T-helper 2 cell (primary cell): ENCODE measurements at regions not wholly inside any gene's neighbourhood (a gene's known extent, or its start where the extent isn't known, plus 50 kb on each side); places are given as distances from the start of the nearest gene placed in this dataset.

Experiments
- DNase-seq, 5 experiments: peaks; one replicate each; pipeline versions ENCODE4 v3.0.0 to v3.0.0-alpha.2; 2012 to 2022

DNA sequence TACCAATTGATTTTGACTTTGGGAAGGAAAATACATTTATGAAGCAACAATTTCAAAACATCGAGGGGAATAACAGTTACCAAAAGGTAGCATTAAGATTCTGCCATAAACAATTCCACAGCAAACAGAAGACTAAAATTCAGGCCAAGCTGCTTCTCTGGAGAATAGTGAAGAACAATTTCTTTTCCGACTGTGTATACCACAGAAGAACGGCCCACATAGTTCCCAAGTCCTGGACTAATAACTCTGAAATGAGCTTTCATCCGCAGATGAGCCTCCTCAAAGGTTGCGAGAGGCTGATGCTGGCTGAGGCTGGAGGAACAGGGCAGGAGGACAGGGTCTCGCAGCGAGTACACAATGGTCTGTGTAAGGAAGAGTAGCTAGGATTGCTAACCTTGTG is 278.9 kb upstream of the TCF4 start:
- no peak for DNase-seq

DNA sequence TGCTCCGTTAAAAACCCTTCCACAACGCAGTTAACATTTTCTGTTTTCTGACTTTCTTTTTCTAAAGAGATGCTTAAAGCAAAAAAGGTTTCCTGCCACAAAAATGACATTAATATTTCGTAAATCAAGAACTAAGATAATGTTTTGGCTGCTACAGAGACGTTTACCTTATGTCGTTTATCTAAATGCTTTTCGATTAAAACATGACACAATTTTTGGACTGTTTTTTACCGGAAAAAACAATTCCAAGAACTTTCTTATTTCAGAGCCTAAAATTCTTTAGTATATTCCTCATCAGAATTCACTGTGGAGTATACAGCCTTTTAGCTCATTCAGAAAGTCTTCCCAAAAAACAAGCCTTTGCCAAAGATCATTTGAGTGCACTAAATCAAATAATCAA is 278.0 kb upstream of the TCF4 start:
- no peak for DNase-seq

DNA sequence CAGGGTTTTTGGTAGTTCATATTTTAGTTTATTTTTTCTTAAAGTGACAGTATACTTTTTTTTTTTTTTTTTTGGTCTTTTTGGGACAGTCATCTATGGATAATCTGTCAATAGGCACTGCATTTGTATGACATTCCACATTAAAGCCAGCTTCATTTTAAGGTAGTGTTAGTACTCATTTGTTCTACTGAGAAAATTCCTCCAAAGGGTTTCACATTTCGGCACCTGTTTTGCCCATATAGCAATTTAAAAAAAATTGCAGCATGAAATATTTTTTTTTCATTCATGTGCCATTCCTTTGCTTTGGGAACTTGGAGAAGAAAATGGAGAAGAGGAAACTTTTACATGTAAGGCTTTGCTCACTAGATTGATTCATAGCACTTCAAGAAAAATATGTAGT is 276.3 kb upstream of the TCF4 start:
- DNase-seq: no peak

DNA sequence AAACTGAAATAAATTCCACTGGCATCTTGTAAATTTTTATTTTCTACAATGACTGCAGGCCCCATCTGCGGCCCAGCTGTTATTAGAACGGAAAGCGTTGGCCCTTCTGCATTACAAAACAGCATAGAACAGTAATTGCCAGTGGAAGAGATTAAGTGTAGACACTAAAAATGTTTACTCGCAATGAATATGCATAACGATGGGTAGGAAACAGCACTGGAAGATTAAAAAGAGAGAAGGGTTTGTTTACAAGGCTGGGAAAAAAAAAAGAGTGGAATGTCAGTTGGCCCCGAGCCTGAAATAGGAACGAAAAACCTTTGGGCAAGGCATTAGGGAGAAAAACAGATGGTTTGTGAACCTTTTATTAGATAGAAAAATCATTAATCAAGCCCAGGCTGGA is 275.9 kb upstream of the TCF4 start:
- no peak for DNase-seq

DNA sequence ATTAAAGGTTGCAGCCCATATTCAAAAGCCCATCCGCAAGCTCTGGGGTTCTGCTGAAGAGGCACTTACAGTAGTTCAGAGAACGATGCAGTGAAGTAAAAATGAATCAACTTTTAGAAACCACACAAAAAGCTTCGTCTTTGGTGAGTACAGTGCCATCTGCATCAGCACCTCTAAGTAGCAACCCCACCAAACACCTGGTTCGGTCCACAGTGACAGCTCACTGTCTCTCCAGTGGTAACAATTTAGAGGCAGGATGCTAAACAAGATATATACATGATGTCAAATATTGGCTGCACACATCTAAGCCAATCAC is 275.4 kb upstream of the TCF4 start:
- no peak for DNase-seq

DNA sequence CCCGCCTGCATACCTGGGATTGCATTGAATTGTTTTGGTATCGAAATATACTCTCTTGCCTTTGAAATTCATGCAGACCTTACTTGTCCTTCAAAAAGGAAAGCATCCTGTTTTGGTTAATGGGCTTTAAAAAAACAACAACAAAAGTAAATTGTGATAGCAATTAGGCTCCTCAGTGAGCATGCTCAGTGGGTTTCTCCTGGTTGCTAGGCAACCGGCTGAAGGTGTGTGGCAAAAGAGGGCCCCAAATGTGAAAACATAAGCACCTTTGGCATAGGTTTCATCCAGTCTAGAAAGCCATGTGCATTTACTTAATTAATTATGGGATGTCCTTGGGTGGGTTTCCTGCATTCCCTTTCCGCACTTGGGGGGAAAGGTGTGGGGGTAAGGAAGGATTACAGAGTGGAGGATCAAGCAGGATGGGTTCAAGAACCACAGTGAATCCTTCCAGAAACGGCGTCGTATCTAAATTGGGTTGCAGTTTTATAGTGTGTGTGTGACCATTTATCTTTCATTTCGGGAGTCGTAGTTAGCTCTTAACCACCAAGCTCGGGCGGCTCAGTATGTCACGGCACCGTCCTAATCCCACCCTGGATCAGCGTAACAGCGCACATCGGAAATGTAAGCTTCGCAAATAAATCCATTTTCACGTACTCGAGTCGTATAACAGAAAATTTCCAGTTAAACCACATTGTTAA is 274.9 kb upstream of the TCF4 start:
- no peak for DNase-seq

DNA sequence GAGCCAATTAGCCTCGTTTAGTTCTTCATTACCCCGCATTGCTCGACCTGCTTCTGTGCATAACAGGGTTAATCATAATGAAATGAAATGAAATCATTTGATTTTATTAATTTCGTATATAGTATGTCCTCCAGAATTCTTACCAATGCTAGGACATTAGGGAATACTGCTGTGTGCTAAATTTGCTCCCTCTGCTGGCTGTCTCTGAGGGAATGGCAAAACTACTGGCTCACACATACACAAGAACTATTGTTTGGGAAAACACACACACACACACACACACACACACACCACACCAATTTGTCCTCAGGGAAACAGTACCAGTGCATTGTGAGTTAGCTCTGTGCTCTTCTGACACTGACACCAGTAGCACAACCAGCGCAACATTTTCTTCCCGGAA is 273.3 kb upstream of the TCF4 start:
- DNase-seq: no peak

DNA sequence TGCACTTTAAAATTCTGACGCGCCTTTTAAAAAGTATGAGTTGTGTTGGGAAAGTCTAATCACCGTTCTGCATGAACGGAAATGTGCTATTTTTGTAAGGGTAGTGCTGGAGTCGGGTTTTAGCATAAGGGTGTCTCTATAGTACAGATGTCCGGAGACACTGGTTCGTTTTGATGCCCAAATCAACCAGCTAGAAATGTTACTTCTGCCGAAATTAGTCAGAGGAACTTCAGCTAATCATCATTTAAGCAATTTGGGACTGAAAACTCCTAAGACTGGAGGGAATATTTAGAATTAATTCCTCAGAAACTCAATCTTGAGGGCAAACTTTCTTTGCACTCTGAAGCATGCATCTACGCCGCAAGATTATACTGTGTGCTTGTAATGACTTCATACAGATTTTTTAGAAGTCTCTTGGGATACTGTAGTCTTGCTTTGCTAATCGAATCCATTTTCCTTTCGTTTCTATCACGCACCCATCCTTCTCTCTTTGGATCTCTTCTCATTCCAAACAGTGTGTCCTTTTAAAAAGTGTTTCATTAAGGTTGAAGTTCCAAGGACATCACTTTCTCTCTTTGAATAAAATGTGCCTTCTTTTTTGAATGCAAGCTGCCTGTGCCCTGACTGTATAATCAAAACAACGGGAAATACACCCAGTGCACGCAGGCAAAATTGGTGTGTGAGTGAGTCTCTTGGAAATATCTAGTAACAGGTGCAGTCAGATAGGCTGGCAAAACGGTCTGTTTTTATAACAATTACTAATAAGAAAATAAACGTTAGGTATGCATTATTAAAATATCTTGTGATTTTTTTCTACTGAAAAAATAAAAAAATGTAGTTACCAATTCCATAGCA is 270.9 kb upstream of the TCF4 start:
- no peak for DNase-seq

DNA sequence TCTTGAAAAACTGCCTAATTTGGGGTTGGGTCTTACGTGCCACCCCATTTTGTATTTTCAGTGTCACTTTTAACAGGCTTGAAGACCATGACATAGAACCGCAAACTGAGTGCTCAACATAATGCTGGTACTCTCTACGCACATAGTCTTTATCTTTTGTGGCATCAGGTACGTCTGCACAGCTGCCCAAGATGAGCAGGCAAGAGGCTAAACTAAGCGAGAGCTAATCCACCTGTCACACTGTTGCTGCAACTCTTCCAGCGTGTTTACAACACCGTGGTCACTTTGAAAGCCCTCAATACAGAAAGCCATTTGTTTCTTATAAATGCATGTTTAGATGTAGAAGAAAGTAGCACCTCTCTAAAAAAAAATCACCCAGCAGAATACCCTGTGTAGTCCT is 270.0 kb upstream of the TCF4 start:
- peak in 1 of 5 experiments; percentile 11 for DNase-seq

DNA sequence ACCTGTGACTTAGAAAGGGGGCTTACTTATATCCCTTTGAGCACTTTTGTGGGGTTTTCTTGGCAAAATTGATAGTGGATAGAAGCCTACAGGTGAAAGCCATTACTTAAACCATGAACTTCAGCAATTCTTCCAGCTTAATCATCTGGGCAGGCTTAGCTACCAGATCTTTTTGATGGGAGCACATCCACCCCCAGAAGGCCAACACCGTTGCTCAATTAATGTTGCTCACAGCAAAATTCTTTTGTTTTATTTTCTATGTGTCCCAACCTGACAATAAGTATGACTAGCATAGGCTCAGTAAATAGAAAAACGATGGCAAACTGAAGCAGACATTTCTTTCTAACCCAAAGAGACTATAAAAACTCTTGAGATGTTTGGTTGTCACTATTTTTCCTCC is 269.4 kb upstream of the TCF4 start:
- no peak for DNase-seq

DNA sequence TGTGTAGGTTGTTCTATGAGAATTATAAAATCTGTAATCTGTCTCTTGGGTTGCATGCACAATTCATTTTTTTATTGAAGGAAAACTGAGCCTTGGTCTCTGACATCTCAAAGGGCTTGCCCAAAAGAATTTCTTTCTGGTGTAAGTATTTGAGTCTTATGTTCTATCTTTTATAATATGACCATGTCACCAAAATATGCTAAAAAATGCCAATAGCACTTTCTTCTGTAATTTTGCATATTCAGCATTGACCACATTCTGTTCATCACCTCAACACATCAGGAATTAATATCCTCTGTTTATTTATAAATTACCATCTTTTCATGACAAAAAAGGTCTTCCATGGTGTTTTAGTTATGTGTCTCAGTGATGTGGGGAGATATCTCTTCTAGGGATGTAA is 268.7 kb upstream of the TCF4 start:
- no peak for DNase-seq

DNA sequence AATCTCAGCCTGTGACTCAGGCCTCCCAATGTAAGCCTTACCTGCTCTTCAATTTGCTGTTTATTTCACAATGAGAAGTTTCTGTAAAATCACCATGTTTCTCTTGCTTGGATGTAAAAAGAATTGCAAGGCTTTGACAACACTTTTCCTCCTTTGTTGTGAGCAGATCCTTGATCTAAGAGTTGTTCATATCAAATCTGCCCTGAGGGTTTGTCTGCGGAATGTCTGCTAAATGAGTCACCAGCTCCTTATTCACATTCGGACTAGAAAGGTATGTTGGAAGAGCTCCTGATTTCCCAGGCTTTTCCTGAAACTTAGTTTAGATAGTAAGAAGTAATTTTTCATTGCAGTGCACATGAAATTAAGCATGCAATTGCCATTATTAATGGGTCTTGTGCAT is 268.2 kb upstream of the TCF4 start:
- no peak for DNase-seq

DNA sequence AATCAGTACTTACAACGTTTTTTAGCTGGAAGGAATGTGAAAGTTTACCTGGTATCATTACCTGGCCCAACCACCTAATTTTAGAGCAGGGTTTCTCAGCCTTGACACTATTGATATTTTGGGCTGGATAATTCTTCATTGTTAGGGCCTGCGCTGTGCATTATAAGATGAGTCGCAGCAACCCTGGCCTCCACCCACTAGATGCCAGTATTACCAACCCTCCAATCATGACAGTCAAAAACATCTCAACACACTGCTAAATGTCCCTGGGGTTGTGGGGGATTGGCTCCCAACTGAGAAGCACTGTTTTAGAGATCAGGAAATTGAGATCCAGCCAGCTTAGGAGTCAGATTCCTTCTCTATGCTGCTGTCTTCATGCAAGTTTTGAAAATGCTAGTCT is 265.3 kb upstream of the TCF4 start:
- DNase-seq: no peak

DNA sequence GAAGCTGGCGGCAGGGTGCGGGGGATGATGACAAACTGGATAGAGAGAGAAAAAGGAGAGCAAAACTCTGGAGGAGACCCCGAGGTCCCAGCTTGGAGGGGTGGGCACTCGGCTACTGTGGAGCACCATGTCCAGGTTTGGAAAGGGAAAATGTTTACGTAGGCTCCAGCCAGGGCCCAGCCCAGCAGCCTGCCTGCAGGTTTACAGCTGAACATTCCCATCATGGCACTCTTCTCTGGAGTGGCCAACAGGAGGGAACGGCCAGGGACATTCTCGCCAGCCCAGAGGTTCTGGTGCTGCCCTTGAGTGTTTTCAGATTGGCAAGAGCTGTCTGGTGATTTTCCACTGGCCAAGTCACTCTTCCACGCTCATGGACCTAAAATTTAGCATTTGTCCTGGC is 262.9 kb upstream of the TCF4 start:
- no peak for DNase-seq

DNA sequence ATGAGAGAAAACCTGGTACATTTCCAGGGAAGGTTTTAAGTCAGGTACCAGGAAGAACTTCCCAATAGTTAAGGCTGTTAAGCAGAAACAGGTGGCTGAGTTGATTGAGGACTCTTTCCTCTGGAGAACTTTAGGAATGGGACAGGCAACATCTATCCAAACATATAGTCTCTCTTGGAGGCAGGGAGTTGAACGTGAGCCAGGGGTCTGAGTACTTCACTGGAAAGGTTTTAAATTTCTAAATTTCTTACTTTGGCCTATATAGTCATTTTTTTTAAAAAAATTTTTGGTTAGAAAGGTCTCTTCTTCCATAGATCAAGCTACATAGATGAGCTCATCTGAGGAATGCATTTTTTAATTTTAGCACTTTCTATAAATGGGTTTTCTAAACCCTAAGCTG is 261.4 kb upstream of the TCF4 start:
- DNase-seq: no peak

DNA sequence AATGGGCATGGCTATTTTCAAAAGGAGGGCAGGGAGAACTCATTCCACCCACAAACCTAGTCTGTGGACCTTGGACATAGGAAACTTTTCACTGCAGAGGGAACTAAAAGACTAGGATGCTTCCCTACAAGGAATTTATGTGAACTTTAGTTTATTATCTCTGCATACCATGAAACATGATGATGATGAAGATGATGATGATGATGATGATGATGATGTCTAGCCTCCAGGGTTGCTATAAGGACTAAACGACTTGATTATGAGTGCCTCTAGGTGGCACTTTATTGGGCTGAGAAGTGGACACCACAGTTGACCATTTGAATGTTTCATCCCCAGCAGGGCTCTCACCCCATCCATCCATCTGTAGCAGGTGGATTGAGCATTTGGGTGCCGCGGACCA is 260.0 kb upstream of the TCF4 start:
- DNase-seq: no peak

DNA sequence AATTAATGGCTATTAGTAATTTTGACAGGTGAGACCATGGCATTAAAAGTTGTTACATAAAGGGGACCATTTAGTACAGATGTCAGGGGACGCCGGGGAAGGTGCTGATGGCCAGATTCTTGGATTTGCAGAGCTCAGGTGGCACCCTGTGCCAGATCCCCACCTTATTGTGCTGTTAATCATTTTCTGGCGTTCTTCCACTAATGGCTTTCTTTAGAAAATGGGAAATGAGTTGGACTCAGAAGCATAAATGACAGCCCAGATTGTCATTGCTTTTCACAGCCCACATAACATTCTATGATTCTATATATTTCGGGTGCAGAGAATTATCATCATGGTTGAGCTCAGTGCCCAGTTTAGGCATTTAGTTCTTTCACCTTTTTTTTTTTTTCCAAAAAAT is 257.2 kb upstream of the TCF4 start:
- no peak for DNase-seq

DNA sequence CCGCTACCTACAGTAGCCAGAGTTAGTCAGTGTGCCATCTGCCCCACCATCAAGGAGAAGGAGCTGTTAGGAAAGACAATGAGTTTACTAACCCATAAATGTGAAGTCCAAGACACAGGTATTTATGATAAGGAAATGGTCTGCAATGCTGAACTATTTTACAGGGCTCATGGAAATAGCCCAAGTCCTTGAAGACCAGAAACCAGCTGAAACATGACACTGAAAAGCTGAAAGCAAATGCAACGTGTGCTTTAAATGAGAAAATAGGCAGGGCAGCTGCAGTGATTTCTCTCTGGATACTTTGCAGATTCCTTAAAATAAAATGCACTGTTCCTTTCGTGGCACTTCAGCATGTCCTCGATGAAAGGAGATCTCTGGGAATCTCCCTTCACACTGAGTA is 256.4 kb upstream of the TCF4 start:
- no peak for DNase-seq

DNA sequence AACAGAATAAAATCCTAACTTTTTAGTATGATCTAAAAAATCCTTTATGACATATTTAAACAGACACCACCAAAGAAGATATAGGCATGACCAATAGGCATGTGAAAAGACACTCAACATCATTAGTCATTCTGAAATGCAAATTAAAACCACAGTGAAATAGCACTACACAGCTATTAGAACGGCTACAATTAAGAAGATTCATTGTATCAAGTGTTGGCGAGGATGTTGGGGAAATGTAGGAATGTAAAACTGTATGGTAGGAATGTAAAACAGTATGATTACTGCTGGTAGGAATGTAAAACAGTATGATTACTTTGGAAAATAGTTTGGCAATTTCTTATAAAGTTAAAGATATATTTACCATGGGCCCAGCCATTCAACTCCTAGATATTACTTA is 253.3 kb upstream of the TCF4 start:
- no peak for DNase-seq

DNA sequence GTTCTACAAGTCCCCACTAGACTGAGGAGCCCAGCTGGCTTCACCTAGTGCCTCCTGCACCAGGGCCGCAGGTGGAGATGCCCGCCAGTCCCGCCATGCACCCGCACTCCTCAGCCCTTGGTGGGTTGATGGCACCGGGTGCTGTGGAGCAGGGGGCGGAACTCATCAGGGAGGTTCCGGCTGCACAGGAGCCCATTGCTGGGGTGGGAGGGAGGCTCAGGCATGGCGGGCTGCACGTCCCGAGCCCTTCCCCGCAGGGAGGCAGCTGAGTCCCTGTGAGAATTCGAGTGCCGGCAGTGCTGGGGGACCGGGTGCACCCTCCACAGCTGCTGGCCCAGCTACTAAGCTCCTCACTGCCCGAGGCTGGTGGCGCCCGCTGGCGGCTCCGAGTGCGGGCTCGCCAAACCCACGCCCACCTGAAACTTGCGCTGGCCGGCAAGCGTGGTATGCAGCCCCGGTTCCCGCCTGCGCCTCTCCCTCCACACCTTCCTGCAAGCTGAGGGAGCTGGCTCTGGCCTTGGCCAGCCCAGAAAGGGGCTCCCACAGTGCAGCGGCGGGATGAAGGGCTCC is 252.7 kb upstream of the TCF4 start:
- DNase-seq: no peak

DNA sequence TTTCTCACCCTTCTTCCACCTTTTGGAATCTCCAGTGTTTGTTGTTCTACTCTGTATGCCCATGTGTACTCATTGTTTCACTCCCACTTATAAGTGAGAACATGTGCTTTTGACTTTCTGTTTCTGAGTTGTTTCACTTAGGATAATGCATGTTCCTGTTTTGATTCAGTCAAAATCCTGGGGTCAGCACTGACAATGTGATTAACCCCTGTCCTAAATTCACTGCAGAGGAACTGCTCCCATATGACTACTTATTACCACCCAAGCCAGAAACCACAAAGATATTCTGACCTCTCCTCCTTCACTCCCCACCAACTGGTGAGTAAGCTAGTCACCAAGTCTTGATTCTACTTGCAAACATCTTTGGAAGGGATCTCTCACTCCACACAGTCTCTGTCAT is 251.4 kb upstream of the TCF4 start:
- no peak for DNase-seq

DNA sequence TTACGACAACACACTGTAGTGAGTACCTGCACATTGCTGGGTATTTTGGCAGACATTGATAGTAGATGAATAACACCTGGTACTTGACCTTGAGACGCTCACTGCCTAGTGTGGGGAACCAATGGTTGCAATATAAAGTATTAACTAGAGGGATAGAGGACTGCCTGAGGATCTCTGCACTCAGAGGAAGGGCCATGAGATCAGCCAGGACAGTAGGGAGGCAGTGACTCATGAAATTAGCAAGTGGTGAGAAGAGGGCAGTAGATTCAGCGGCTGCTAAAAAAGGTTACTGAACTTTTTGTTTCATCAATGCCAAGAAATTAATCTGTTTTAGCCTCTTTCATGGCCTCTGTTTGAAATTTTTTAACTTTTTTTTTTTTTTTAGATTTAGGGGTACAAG is 250.8 kb upstream of the TCF4 start:
- no peak for DNase-seq

DNA sequence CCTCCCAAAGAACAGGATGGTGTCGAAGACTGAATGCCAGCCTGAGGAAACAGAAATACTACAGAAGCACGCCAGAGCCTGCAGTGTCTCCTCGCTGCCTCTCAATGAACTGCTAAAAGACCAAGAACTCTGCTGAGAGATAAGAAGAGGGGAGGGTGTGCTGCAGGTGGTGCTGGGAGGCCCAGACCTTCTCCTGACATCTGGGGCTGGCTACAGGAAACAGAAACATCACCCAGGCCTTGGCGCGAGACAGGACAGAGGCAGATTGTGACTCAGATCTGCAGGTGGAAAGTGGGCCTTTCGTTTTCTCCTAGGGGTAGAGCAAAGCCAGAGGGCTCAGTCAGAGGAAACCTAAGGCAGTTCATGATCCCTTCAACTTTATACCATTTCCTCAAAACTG is 250.3 kb upstream of the TCF4 start:
- no peak for DNase-seq

DNA sequence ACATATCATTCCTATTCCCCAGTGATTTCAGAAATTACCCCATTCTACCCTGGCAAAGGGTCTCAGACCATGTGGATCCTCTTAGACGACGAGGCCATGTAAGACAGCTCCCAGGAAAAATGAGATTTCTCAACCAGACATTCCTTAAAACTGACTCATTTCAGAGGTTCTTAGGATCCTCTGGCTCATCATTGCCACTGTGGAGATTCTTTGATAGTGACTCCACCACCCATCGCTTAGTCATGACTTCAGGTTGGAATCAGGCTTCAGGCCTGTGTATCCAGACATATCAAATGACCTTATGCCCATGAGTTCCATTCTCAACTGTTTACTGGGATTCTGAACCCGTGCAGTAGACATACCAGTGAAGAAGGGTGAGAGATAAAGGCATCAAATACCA is 245.6 kb upstream of the TCF4 start:
- DNase-seq: no peak

DNA sequence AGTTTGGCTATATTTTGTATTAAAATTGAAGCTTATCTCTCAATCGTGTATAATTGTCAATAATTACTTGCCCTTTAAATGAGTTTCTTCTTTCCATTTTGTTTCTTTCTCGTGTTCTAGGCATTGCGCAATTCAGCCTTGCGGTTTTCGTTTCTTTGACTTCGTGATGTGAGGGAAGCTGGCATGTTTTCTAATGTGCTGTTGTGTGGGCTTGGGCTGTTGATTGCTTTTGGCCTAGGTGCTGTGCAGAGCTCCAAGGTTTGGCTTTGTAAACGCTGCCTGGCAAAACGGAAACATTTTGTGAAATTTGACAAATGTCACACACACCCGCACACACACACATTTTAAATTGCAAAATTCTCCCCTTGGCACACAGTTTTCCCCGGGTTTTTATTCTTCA is 242.6 kb upstream of the TCF4 start:
- no peak for DNase-seq
